ENCODE measurements at regions not wholly inside any gene's neighbourhood (a gene's known extent, or its start where the extent isn't known, plus 50 kb on each side); places are given as distances from the start of the nearest gene placed in this dataset.
A peak's percentile ranks its signal among the peaks of the same experiment; 100 is the strongest.
"Not testable (repeated sequence)": the region's sequence is repeated elsewhere in the genome, so short reads cannot be mapped to it uniquely, and the experiment has no call there.

- DNase-seq, result no peak
Measured at GRCh38 chr2:13950761-13951160, 681.8 kb upstream of the LRATD1 start.

GRCh38 chr2:13968811-13969210 is 663.7 kb upstream of the LRATD1 start:
- DNase-seq, result no peak

GRCh38 chr2:13986119-13986720 is 646.3 kb upstream of the LRATD1 start:
- no peak for DNase-seq

GRCh38 chr2:13996527-13996926 is 636.0 kb upstream of the LRATD1 start:
- DNase-seq, result no peak

GRCh38 chr2:14011190-14011589 is 621.3 kb upstream of the LRATD1 start:
- DNase-seq, result no peak

GRCh38 chr2:14015113-14015630 is 617.3 kb upstream of the LRATD1 start:
- DNase-seq, result no peak

GRCh38 chr2:14016289-14016955 is 616.1 kb upstream of the LRATD1 start:
- DNase-seq, result peak; percentile 15

- no peak for DNase-seq
Measured at GRCh38 chr2:14018620-14019019, 613.9 kb upstream of the LRATD1 start.

- no peak for DNase-seq
Measured at GRCh38 chr2:14023558-14023957, 609.0 kb upstream of the LRATD1 start.

GRCh38 chr2:14039134-14039533 is 593.4 kb upstream of the LRATD1 start:
- no peak for DNase-seq

GRCh38 chr2:14047491-14047890 is 585.0 kb upstream of the LRATD1 start:
- DNase-seq, result no peak

GRCh38 chr2:14051401-14051800 is 581.1 kb upstream of the LRATD1 start:
- no peak for DNase-seq

- DNase-seq, result no peak
Measured at GRCh38 chr2:14053105-14053504, 579.4 kb upstream of the LRATD1 start.

- DNase-seq, result no peak
Measured at GRCh38 chr2:14064346-14064745, 568.2 kb upstream of the LRATD1 start.

GRCh38 chr2:14072338-14072737 is 560.2 kb upstream of the LRATD1 start:
- DNase-seq, result no peak

GRCh38 chr2:14074691-14075090 is 557.8 kb upstream of the LRATD1 start:
- DNase-seq, result no peak

- no peak for DNase-seq
Measured at GRCh38 chr2:14079576-14079975, 552.9 kb upstream of the LRATD1 start.

GRCh38 chr2:14081521-14081920 is 551.0 kb upstream of the LRATD1 start:
- DNase-seq, result peak; percentile 0

- DNase-seq, result no peak
Measured at GRCh38 chr2:14082640-14083039, 549.9 kb upstream of the LRATD1 start.

GRCh38 chr2:14094592-14094991 is 537.9 kb upstream of the LRATD1 start:
- DNase-seq, result no peak

- not testable (repeated sequence) for DNase-seq
Measured at GRCh38 chr2:14099101-14099500, 533.4 kb upstream of the LRATD1 start.

GRCh38 chr2:14114275-14114674 is 518.2 kb upstream of the LRATD1 start:
- DNase-seq, result no peak

- DNase-seq, result no peak
Measured at GRCh38 chr2:14120376-14120775, 512.1 kb upstream of the LRATD1 start.

- no peak for DNase-seq
Measured at GRCh38 chr2:14123436-14124103, 508.9 kb upstream of the LRATD1 start.
